CD4-positive, alpha-beta T cell (primary cell): ENCODE measurements at regions not wholly inside any gene's neighbourhood (a gene's known extent, or its start where the extent isn't known, plus 50 kb on each side); places are given as distances from the start of the nearest gene placed in this dataset.

Experiments
- ATAC-seq: fragments of 200-7000 bp; cut with Tn5 transposase; one replicate; pipeline ENCODE4 v1.10.0; 2022; ENCODE audit warnings: mild to moderate bottlenecking; ENCODE audit not compliant: poor library complexity
- CTCF ChIA-PET: fragments of 350-600 bp; sonication (Branson Sonifier 250); formaldehyde crosslinking; loops from one replicate; lab custom pipeline; 2021; ENCODE audit warnings: antibody characterized with exemption, inconsistent platforms; lab: Charles Lee
- POLR2A ChIA-PET: fragments of 350-600 bp; sonication (Branson Sonifier 250); formaldehyde crosslinking; loops from one replicate; lab custom pipeline; 2021; ENCODE audit warnings: antibody characterized with exemption, inconsistent platforms; lab: Charles Lee
- DNase-seq, 14 experiments: peaks; one replicate each; pipeline ENCODE4 v3.0.0-alpha.2; 2013 to 2020; ENCODE audit warnings: mixed read lengths in 2 of 14
- H3K27ac ChIP-seq, 2 donors: one replicate each; pipeline versions ENCODE4 v1.5.1 to v1.7.0; 2013; ENCODE audit warnings: low read length in 2 of 2, low read depth in 1 of 2, mild to moderate bottlenecking in 1 of 2
- H3K27me3 ChIP-seq, 2 experiments: 1 replicate in 1 of 2; 2 replicates in 1 of 2; pipeline versions ENCODE4 v1.6.1 to v1.7.0; 2013; ENCODE audit warnings: low read length in 2 of 2, control low read depth in 1 of 2, mild to moderate bottlenecking in 1 of 2, moderate library complexity in 1 of 2; ENCODE audit not compliant: insufficient read depth in 2 of 2, control insufficient read depth in 1 of 2
- H3K36me3 ChIP-seq: one replicate; pipeline ENCODE4 v1.6.1; 2013; ENCODE audit warnings: low read length, control low read depth; ENCODE audit not compliant: insufficient read depth
- H3K4me1 ChIP-seq: one replicate; pipeline ENCODE4 v1.6.1; 2013; ENCODE audit warnings: low read length, control low read depth; ENCODE audit not compliant: insufficient read depth
- H3K4me3 ChIP-seq: one replicate; pipeline ENCODE4 v1.5.1; 2013; ENCODE audit warnings: mild to moderate bottlenecking, low read length, moderate library complexity
- H3K9me3 ChIP-seq, 2 experiments: 1 replicate in 1 of 2; 2 replicates in 1 of 2; pipeline versions ENCODE4 v1.6.1 to v1.7.0; 2013; ENCODE audit warnings: low read length in 2 of 2, mild to moderate bottlenecking in 2 of 2, control low read depth in 1 of 2, moderate library complexity in 1 of 2; ENCODE audit not compliant: control insufficient read depth in 1 of 2, insufficient read depth in 1 of 2
- H3K27ac Mint-ChIP-seq: one replicate; pipeline ENCODE4 v1.8.0; 2020; ENCODE audit warnings: mixed read lengths
- H3K27me3 Mint-ChIP-seq: one replicate; pipeline ENCODE4 v1.8.0; 2021; ENCODE audit warnings: mixed read lengths
- H3K36me3 Mint-ChIP-seq: one replicate; pipeline ENCODE4 v1.8.0; 2021; ENCODE audit warnings: low read depth, mixed read lengths
- H3K4me1 Mint-ChIP-seq: one replicate; pipeline ENCODE4 v1.8.0; 2021; ENCODE audit warnings: low read depth, mixed read lengths
- H3K4me3 Mint-ChIP-seq: one replicate; pipeline ENCODE4 v1.8.0; 2020; ENCODE audit warnings: mild to moderate bottlenecking, mixed read lengths
- H3K9me3 Mint-ChIP-seq: one replicate; pipeline ENCODE4 v1.8.0; 2020; ENCODE audit warnings: mixed read lengths
- CTCF ChIP-seq: fragments of 200-600 bp; IDR thresholded peaks from one replicate; pipeline ENCODE4 v1.8.0; 2022; ENCODE audit warnings: antibody characterized with exemption, mild to moderate bottlenecking
- intact Hi-C, 2 experiments: fragments of 100-400 bp; cut with DNase I in 1 of 2; cut with micrococcal nuclease in 1 of 2; formaldehyde crosslinking; loops; one replicate each; pipeline versions ENCODE4 v1.15.1 to v1.9.0; 2023 to 2025; cut with DNase I, micrococcal nuclease

GRCh38 chr2:180254872-180255271, 247.8 kb upstream of the CWC22 start:
- Histone ChIP-seq H3K4me3 (no peak overlapping the region), H3K9me3 (no peaks in the 10 kb centered on the region), H3K4me1 (no peaks in the 10 kb centered on the region), H3K27me3 (no peaks in the 10 kb centered on the region), H3K36me3 (no peaks in the 10 kb centered on the region), H3K27ac (no peak overlapping the region)
- no peak for TF ChIP-seq CTCF
- ChIA-PET POLR2A (no interaction called here), CTCF (no interaction called here)
- H3K27ac Mint-ChIP-seq = no peak overlapping the region
- no peaks in the 10 kb centered on the region for H3K27me3 Mint-ChIP-seq
- no peaks in the 10 kb centered on the region for H3K9me3 Mint-ChIP-seq
- intact Hi-C loops = no loop called here
- DNase-seq = no peak
- H3K4me3 Mint-ChIP-seq = no peak overlapping the region
- H3K4me1 Mint-ChIP-seq = no peaks in the 10 kb centered on the region
- H3K36me3 Mint-ChIP-seq = no peaks in the 10 kb centered on the region
- no peak for ATAC-seq

- ATAC-seq = no peak
- TF ChIP-seq CTCF = no peak
- H3K9me3 ChIP-seq = no peaks in the 10 kb centered on the region
- no peaks in the 10 kb centered on the region for H3K36me3 ChIP-seq
- ChIA-PET CTCF (no interaction called here), POLR2A (no interaction called here)
- Mint-ChIP-seq H3K9me3 (no peaks in the 10 kb centered on the region), H3K27me3 (no peaks in the 10 kb centered on the region), H3K4me3 (no peak overlapping the region), H3K36me3 (no peaks in the 10 kb centered on the region), H3K4me1 (no peaks in the 10 kb centered on the region), H3K27ac (no peak overlapping the region)
- H3K27ac ChIP-seq = no peak overlapping the region
- H3K27me3 ChIP-seq = no peaks in the 10 kb centered on the region
- intact Hi-C loops = no loop called here
- no peak for DNase-seq
- H3K4me3 ChIP-seq = no peak overlapping the region
- no peaks in the 10 kb centered on the region for H3K4me1 ChIP-seq
Measured at GRCh38 chr2:180247658-180248057, 240.6 kb upstream of the CWC22 start.

GRCh38 chr2:180246268-180246667, 239.2 kb upstream of the CWC22 start:
- intact Hi-C loops = no loop called here
- no peaks in the 10 kb centered on the region for H3K9me3 ChIP-seq
- H3K9me3 Mint-ChIP-seq = no peaks in the 10 kb centered on the region

More at GRCh38 chr2:180246268-180246667, 239.2 kb upstream of the CWC22 start:
- no peak for TF ChIP-seq CTCF
- no peaks in the 10 kb centered on the region for H3K27me3 Mint-ChIP-seq
- no peak for DNase-seq
- H3K36me3 Mint-ChIP-seq = no peaks in the 10 kb centered on the region
- no peaks in the 10 kb centered on the region for H3K4me1 Mint-ChIP-seq
- Histone ChIP-seq H3K36me3 (no peaks in the 10 kb centered on the region), H3K4me1 (no peaks in the 10 kb centered on the region), H3K27me3 (no peaks in the 10 kb centered on the region), H3K4me3 (no peak overlapping the region), H3K27ac (no peak overlapping the region)
- ChIA-PET POLR2A (interaction anchor here (0.6 kb wide), 1 partner anchor 74 kb away, joined by 4 read pairs; no protein-coding TSS in a partner anchor), CTCF (no interaction called here)
- no peak for ATAC-seq
- H3K4me3 Mint-ChIP-seq = no peak overlapping the region
- H3K27ac Mint-ChIP-seq = no peak overlapping the region
